GM21360 (cell line): ENCODE measurements at regions not wholly inside any gene's neighbourhood (a gene's known extent, or its start where the extent isn't known, plus 50 kb on each side); places are given as distances from the start of the nearest gene placed in this dataset.
"Not testable (repeated sequence)": the region's sequence is repeated elsewhere in the genome, so short reads cannot be mapped to it uniquely, and the experiment has no call there.

Experiments
- ATAC-seq: cut with Tn5 transposase; IDR thresholded peaks from one replicate; pipeline ENCODE4 v1.9.1; 2021; ENCODE audit warnings: mild to moderate bottlenecking, moderate library complexity; ENCODE audit not compliant: unreplicated experiment

DNA sequence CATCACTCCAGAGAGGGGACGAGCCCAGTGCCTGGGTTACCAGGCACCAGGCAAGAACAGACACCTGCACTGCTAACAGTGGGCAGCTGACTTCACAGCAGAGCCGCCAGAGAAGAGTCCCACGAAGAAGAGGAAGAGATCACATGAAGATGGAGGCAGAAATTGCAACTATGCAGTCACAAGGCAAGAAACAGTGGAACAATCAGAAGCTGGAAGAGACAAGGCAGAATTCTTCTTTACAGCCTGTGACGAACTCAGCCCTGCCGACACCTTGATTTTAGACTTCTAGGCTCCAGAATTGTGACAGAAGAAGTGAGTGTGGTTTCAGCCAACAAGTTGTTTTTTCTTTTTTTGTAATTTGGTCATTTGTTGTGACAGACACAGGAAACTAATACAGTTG is 59.2 kb downstream of the IL12A start:
- ATAC-seq = no peak

DNA sequence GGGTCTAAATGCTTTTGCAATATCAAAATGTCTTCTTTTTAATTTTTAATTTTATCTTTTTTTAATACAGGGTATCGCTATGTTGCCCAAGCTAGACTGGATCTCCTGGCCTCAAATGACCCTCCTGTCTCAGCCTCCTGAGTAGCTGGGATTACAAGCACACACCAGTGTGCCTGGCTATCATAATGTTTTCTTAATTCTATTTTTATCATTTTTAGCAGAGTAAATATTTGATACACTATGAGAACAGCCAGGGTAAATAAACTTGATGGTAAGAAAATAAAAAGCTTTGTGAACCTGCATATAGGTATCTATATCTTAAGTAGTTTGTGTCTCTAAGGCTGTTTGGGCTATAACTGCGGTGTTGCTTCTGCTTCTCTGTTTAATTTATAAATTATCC is 60.4 kb downstream of the IL12A start:
- no peak for ATAC-seq

DNA sequence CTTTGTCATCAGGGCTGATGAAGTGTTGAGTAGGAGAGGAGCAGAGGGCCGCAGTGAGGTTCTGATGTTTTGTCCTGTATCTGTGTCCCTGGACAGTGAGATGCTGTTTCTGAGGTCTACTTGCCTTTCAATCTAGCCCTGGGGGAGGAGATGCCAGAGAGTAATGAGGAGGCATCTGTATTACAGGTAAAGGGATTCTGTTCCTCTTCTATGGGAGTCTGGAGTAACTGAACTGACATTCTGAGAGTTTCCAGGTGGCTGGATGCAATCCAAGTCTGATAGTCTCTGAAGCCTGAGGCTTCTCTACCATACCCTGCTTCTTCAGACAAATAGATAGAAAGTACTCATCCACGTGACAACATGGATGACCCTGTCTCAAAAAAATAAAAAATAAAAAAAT is 60.9 kb downstream of the IL12A start:
- no peak for ATAC-seq

GRCh38 chr3:160049988-160050387 is 61.4 kb downstream of the IL12A start:
- ATAC-seq = no peak

DNA sequence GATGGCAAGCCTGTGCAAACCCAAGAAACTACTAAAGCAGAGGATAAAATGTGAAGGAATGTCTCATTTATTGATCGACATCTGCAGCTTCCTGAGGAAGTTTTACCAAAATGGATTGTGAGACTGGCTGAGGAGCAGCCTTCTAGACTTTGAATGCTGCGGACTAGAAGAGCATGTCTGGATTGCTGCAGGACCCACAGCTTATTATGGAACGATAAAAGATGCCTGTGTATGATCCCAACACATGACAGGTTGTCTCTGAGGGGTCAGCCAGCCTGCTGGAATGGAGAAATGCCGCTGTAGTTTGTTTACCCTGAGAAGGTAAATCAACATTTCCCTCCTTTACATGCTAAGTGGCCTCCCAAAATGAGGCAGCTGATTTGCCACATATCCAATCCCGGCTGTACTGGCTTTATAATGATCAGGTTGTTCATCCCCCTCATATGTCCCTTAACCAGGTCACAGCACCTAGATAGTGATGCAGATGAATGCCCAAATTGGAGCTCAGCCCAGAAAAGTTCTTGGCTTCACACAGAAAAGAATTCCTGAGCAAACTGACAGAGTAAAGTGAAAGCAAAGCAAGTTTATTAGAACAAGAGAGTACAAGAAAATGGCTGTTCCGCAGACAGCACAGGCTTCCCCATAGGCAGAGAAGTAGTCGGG is 63.9 kb downstream of the IL12A start:
- ATAC-seq = no peak

DNA sequence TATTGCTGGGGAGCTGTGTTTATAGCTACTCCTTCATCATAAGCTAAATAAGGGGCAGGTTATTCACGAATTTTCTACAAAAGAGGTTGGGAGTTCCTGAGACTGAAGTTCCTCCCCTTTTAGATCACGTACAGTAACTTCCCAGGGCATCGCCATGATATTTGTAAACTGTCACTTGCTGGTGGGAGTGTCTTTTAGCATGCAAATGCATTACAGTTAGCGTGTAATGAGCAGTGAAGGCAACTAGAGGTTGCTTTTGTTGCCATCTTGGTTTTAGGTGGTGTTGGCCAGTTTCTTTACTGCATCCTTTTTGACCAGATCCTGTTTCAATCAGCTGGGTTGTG is 64.4 kb downstream of the IL12A start:
- ATAC-seq = no peak

DNA sequence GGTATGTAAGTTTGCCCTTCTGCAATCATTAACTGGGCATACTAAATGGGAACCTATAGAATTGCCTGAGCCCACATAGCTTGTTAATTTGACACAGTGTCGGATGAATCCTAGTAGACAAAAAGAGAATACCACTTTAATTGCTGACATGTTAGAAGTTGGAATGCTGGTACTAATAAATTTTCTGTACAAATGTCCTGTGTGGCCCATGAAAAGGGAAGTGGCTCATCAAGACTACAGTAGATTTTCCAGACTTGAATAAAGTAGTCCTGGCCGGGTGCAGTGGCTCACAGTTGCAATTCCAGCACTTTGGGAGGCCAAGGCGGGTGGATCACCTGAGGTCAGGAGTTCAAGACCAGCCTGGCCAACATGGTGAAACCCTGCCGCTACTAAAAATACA is 66.2 kb downstream of the IL12A start:
- ATAC-seq = not testable (repeated sequence)

- ATAC-seq = no peak
Measured at GRCh38 chr3:160055659-160056058, 67.0 kb downstream of the IL12A start.

GRCh38 chr3:160057331-160057730 is 68.7 kb downstream of the IL12A start:
- no peak for ATAC-seq

DNA sequence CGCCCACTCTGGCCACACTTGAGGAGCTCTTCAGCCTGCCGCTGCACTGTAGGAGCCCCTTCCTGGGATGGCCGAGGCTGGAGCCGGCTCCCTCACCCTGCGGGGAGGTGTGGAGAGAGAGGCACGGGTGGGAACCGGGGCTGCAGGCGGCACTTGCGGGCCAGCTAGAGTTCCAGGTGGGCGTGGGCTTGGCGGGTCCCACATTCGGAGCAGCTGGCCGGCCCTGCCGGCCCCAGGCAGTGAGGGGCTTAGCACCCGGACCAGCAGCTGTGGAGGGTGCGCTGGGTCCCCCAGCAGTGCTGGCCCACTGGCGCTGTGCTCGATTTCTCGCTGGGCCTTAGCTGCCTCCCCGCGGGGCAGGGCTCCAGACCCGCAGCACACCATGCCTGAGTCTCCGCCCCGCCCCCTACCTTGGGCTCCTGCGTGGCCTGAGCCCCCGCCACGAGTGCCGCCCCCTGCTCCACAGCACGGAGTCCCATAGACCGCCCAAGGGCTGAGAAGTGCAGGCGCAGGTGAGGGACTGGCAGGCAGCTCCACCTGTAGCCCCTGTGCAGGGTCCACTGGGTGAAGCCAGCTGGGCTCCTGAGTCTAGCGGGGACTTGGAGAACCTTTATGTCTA is 71.9 kb downstream of the IL12A start:
- no peak for ATAC-seq

- ATAC-seq = no peak
Measured at GRCh38 chr3:160061525-160061924, 72.9 kb downstream of the IL12A start.

DNA sequence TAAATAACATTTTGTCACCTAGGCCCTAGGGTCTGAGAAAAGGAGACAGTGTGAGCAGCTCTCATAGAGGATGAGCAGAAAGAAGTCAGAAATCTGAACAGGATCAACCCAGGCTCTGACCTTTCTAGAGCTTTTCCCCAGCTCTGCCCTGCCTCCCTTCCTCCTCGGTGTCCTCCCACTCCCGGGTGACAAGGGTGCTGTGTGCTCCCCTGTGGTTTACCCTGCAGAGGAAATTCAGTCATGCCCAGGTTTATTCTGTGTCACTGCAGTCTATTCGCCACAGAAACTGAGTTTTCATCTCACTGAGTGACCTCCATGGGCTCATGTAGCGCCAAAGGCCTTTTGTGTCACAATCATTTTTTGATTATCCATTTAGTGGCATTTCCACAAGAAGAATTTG is 76.6 kb downstream of the IL12A start:
- ATAC-seq = no peak

- no peak for ATAC-seq
Measured at GRCh38 chr3:160065786-160066185, 77.2 kb downstream of the IL12A start.

DNA sequence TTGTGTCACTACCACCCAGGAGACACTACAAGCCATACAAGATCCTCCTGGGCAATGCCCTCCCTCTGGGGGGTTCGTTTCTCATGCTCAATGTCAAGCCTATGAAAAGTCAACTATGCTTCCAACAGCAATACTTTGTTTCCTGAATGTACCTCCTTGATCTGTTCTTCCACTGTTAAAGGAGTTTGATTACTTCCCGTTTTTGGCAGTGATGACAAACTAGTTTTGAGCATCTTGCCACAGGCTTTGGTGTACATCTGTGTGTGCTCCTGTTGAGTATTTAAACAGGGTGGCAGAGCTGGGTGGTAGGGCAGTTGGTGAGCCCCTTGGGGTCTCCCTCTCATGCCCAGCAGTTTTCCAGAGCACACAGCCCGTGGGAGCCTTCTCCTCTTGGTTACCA is 81.4 kb downstream of the IL12A start:
- ATAC-seq = no peak

- ATAC-seq = no peak
Measured at GRCh38 chr3:160076519-160076918, 87.9 kb downstream of the IL12A start.

- ATAC-seq = no peak
Measured at GRCh38 chr3:160078533-160078932, 89.9 kb downstream of the IL12A start.

GRCh38 chr3:160081958-160082533 is 93.4 kb downstream of the IL12A start:
- ATAC-seq = no peak

DNA sequence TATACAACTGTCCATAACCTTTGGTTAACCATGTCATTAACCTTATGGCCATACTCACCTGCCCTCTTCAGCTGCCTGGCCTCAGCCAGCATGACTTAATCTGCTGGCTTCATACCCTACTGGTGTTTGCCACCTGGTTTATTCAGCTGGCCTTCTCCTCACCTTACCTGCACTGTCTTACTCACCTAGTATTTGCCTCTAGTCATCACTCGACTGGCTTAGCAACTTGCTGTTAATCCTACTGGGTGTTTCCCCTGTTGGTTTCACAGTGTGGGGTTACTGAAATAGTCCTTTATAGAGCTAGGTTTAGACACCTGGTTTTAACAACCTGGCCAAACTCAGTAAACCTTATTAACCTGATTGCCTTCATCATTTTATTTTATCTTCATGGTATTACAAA is 96.4 kb downstream of the IL12A start:
- ATAC-seq = no peak

GRCh38 chr3:160088492-160089137 is 100.0 kb downstream of the IL12A start:
- ATAC-seq = no peak

- ATAC-seq = no peak
Measured at GRCh38 chr3:160090653-160091052, 102.0 kb downstream of the IL12A start.

DNA sequence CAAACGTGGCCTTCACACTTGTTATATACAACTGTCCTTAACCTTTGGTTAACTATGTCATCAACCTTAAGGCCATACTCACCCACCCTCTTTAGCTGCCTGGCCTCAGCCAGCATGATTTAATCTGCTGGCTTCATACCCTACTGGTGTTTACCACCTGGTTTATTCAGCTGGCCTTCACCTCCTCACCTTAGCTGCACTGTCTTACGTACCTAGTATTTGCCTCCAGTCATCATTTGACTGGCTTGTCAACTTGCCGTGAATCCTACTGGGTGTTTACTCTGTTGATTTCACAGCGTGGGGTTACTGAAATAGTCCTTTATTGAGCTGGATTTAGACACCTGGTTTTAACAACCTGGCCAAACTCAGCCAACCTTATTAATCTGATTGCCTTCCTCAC is 102.8 kb downstream of the IL12A start:
- no peak for ATAC-seq

- ATAC-seq = no peak
Measured at GRCh38 chr3:160092760-160093159, 104.1 kb downstream of the IL12A start.
